DMS53 (cell line): ENCODE measurements at regions not wholly inside any gene's neighbourhood (a gene's known extent, or its start where the extent isn't known, plus 50 kb on each side); places are given as distances from the start of the nearest gene placed in this dataset.
A peak's percentile ranks its signal among the peaks of the same experiment; 100 is the strongest.

Source experiments
- DNase-seq: peaks from one replicate; lab custom pipeline; 2025; lab: John Stamatoyannopoulos, UW

DNA sequence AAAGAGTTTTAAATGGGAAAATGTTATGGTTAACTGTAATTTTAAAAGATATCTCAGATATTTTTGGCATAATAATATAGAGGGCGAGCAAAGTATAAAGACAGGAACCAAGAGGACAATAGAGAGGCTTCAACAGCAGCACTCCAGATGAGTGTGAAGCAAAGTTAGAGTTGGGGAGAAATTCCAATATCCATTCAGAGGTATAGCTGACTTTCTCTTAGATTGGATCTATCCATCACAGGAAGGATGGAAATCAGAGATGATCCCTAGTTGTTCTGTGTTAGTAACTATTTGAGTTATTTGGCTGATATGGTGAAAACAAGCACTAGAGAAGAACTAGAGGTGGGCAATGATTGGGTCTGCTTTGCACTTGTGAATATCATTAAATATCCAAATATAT, 786.0 kb upstream of the KLHL1 start:
- no peak for DNase-seq

DNA sequence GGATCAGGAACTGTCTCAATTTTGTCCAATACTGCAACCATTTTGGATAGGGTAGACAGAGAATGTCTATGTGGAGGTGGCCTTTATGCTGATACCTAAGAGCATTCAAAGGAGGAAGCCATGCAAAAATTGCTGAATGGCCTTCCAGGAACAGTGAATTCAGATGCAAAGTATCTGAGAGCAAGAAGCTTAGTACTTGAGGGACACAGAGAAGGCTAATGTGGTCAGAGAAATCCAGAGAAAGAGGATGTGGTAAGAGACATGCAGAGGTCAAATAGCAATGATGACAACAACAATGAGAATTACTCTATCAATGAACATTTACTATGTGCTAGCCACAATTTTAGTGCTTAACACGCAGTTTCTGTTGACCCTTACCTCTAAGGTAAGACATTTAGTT, 785.6 kb upstream of the KLHL1 start:
- no peak for DNase-seq

DNA sequence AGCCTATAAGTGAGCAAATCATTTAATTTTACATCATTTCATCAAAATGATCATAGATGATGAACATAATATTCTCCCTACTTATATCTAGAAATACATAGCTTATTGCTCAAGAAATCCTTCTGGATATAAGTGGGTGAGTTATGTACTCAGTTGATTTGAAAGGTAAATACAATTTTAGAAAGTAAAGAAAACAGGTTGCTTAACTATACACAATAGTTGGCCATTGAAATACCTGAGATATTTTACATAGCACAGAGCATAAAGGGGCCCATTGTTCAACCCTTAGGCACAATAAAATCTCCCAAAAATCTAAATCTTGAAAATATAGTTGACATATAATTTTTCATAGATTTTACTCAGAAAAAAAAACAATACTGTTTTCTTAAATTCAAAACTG, 782.0 kb upstream of the KLHL1 start:
- DNase-seq, result no peak

DNA sequence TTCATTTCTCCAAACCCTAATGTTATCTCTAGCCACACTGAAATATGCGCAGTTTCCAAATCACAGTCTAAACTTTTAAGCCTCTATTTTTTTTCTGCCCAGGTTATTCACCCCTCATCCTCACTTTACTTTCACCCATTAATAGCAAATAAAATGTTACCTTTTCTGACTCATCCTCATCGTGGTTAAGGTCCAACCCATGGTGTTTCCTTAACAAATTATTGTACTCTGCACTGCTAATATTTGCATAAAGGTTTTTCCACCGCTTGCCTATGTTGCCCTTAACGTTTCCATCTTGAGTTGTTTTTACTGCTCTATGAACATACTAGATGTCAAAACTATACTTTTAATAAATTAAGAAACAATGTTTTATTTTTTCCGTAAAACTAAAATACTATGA, 780.9 kb upstream of the KLHL1 start:
- no peak for DNase-seq

DNA sequence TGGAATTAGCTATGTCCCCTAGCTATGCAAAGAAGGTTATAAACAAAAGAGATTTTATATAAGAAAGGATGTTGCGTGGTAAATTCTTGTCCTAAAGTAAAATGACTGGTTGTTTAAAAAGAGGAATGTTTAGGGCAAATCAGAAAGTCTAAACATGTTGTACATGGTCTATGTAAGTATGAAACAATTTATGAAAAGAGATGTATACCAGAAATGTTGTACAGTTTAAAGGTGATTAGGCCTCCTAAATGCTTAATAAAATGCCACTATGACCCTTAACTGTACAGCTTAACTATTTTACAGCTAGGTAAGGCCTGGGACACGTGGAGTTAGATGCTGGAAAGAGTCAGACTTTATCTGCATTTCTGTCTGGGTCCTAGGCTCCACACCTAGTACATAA, 775.9 kb upstream of the KLHL1 start:
- no peak for DNase-seq

DNA sequence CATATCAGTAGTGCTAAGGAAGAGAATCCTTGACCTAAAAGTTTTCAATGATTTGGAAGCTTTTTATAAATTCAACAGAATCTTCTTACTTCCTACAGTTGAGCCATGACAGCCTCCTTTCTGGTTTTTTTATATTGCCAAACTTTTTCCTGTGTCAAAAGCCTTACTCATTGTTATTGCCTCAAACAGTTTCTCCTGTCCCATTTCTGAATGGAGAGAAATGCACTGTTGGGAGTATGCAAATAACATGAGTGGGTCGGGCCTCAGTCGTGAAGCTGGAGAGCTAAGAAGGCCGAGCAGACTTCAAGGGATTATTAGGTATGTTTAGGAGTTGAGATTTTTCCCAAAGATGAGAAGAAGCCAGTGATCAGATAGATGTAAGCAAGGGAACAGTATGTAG, 766.4 kb upstream of the KLHL1 start:
- DNase-seq, result no peak

DNA sequence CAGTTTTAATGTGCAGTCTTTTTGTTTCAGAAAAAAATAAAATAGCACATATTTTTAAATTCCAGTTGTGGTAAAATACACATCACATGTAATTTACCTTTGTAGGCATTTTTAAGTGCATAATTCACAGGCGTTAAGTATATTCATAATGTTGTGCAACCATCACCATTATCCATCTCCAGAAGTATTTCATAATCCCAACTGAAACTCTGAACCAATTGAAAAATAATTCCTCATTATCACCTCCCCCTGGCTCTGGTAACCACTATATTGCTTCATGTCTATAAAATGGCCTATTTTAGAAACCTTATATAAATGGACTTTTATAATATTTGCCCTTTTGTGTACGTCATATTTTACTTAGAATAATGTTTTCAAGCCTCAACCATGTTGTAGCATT, 756.5 kb upstream of the KLHL1 start:
- DNase-seq, result no peak

DNA sequence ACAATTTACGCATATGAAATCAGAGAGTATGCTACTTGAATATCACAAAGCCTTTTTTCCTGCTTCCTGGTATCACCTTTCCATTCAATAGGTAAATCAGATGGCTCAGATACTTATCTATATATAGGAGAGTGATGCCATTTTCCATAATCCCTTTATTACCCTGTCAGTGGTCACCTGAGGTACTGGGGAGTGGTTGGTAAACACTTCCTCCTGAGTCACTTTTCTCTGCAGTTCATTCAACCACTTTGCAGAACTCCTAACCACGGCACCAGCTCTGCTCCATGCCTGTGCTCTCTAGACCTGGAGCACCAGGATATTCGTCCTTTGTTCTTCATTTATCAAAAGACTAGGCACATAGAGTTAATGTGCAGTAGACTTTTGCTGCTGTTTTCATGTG, 748.5 kb upstream of the KLHL1 start:
- peak; percentile 87 for DNase-seq

DNA sequence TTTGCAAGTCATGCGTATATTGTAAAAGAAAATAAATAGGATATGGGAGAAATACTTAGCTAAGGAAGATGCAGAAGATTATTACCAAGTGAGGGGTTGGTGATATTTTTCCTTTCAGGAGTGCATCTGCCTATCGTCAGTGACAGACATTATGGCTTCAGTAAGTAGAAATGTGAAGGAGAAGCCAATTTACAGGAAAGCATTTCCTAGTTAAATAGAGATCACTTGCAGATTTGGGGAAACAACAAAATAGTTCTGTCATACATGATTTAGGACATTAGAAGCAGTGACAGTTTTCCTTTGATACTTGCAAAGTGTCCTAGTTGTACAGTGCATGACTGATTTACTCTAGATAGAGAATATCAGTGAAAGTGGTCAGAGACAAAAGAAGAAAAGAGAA, 747.8 kb upstream of the KLHL1 start:
- no peak for DNase-seq

DNA sequence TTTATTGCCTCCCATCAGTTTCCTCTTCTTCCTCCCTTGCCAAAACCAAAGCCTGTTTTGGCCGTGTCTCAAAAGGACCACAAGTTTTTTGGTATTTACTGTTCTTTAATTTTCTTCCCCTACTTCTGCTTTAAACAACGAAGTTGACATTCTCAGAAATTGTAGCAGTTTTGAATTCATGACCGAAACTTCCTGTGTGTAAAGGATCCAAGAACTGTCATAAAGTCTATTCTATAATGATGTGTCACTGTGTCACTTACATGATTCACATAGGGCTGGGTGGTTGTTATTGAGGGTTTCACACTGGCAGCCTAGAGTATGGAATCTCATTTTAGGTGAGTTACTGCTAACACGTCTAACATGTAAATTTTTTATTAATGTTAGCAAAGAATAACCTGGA, 741.0 kb upstream of the KLHL1 start:
- DNase-seq, result no peak

DNA sequence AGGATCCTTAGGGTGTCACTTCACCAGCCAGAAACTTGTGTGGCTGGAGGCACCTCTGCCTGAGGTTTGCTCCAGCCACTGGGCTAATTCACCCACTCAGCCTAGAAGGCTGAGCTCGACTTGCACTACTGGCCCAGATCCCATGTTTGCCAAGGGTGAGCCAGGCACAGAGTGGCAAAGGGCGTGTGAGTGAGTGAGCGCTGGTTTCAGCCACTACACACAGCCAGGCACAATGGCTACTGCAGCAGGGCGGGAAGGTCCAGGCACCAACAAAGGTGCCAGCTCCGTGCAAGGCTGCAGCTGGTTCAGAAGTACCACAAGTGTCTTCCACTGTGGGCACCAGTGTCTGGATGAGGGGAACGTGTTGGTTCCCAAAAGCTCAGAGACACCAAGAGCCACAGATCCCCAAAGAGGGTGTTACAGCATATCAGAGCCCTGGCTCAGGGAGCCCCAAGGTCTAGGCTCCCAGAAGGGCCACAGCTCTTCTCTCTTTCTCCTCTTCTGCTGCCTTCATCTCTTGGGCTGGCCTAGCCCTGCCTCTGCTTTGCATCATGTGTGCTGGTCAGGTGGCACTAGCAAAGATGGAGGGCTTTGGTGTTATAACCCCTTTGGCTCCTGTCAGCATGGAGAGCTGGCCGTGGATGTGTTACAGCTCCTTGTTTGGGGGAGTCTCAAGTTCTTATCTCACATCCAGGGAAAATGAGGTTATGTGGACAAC, 736.3 kb upstream of the KLHL1 start:
- no peak for DNase-seq

DNA sequence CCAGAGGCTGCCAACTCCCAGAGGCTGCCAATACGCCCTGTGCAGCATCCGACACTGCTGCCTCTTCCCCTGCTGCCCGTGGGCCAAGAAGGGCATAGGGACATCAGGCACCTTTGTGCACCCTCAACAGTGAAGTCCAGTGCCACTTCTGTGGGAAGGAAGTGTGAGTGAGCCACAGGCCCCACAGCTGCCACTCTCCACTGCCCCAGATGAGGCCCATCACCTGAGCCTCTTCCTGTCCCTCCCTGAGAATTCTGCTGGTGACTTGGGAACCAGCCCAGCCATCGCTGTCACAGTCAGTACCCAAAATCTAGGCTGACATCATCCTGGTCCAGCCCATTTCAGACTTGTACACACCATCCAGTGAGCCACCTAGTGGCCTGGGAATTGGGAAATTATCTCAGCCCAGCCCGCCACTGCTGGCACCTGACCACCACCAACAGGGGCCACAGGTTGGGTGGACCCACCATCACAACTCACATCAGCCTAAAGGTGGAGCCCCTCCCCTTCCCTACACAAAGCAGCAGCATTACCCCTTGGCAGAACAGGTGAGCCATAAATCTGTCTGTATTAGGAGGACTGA, 733.9 kb upstream of the KLHL1 start:
- DNase-seq, result no peak

DNA sequence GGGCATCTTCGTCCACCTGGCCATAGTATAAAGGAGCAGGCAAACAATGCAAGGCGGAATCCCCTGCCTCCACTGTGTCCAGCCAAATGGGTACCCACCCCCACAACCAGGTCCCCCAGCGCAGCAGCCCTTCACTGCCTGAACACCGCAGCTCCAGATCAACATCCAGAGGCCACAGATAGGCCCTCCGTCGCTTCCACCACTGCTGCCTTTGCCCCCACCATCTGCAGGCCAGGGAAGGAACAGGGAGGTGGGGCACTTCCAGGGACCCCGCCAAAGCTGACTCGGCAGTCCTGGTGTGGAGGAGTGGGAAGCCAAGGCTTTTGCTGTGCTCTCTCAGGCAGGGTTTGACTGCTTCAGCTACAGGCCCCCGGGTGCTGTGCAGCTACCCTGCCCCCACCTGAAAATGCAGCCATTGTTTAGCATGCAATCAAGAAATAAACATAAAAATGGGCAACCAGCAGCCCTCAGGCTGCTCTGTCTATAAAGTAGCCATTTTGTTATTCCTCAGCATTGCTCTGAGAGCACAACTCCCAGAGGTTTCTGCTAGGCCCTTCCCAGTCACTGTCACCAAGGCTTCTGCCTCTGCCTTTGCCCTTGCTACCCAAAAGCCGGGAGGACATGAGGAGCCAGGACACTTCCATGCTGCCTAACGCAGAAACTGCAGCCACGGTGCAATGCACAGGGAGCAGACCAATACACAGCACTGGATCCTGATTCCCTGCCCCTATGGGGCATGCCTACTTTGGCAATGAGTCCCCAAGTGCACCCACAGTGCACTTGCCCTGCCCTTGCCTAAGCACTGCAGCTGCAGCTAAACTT, 733.2 kb upstream of the KLHL1 start:
- no peak for DNase-seq

DNA sequence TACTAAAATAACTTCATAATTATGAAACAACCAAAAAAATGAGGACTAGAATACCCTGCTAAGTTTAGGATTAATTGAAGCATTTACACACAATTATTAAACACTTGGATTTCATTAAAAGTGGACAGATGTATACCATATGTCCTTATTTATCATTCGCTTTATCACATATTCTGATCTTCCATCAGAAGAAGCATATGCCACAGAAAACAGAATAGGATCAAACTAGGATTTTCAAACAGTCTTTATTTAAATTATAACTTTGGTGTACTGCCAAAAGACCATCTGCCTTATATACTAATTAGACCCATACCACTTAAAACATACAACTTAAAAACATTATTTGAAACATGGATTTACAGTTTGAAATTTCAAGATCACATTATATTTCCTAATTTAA, 727.1 kb upstream of the KLHL1 start:
- DNase-seq, result no peak

DNA sequence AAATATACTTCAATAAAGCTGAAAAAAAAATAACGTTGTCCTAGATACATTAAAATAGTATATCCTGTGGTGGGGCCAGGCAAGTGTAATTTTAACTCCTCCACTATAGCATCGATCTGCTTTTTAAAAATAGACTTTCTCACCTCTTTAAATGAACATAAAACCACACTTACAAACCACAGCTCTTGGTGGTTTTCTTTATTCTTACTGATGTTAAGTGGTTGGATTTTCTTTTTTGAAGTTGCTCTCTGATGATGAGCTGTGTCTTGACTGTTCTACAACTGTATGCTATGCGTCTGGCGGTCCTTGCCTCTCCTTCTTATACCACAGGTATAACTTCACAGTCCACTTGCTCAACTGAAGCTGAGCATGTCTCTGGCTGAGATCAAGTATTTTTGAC, 721.5 kb upstream of the KLHL1 start:
- no peak for DNase-seq

DNA sequence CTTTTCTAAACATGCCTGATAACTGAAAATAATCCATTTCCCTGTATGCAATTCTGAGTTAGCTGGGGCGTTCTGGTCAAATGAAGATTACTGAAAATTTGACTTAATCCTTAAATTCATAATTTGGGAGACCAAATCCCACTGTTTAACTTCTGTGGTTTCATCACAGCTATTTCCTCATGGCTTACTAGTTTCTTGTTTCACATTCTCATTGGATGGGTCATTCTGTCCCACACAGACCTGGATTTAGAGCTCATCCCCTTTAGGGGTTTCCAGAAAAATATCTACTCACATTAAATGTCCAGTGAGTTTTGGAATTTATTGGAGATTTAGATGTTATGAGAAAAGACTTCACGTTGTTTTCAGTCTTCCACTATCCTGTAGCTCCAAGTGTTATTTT, 709.3 kb upstream of the KLHL1 start:
- DNase-seq, result no peak

DNA sequence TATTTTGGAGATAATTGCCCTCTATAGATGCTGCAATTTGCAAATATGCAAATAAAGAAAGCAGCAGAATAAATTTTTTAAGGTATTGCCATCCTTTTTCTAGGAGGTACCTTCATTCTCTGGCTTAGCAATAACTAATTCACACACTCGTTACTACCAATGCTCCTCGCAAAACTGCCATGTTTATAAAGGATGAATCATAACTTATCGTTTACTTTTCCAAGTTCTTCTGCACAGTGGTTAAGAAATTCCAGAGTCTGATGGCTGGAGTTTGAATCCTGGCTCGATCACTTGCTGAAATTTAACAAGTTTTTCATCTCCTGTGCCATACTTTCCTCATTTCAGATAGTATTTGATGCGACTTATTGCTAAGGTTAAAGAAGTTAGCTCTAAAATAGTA, 708.6 kb upstream of the KLHL1 start:
- DNase-seq, result no peak

DNA sequence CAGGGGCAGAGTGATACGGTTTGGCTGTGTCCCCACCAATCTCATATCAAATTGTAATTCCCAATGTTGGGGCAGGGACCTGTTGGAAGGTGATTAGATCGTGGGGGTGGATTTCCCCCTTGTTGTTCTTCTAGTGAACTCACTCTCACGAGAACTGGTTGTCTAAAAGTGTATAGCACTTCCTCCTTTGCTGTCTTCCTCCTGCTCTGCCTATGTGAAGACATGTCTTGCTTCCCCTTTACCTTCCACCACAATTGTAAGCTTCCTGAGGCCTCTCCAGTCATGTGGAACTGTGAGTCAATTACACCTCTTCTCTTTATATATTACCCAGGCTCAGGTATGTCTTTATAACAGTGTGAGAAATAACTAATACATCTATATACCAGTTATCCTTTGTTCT, 706.4 kb upstream of the KLHL1 start:
- no peak for DNase-seq

DNA sequence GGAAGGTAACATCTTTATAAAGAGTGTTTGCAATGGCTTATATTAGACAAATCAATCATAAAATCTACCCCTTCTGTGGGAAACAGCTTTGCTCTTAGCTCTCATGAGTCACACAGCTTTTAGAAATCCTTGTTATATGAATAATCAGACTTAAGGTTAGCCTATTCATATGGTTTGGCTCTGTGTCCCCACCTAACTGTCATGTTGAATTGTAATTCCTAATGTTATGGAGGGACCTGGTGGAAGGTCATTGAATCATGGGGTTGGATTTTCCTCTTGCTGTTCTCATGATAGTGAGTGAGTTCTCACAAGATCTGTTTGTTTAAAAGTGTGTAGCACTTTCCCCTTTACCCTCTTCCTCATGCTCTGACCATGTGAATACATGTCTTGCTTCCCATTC, 704.2 kb upstream of the KLHL1 start:
- DNase-seq, result no peak

DNA sequence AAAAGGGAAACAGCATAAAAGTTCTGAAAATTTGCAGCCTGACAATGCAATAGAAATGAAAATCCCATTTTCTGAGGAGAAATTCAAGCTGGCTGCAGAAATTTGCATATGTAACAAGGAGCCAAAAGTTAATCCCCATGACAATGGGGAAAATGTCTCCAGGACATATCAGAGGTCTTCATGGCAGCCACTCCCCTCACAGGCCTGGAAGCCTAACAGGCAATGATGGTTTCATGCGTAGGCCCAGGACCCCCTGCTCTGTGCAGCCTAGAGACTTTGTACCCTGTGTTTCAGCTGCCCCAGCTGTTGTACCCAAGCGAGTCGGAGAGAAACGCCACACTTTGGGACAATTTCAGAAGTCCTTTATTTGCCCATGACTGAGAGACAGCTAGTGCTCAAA, 701.3 kb upstream of the KLHL1 start:
- no peak for DNase-seq

DNA sequence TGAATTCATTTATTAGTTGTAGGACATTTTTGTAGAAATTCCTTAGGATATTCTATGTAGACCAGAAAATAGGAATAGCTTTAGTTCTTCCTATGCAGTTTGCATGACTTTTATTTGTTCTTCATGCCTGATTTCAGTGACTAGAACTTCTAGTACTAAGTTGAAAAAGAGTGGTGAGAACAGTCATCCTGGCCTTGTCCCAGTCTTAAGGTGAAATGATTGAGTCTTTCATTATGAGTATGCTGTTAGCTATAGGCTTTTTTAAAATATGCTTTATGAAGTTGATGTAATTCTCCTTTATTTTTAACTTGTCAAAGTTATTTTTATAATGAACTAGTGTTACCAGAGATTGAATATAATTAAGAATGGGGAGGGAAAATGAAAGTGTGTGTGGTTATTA, 690.1 kb upstream of the KLHL1 start:
- no peak for DNase-seq

DNA sequence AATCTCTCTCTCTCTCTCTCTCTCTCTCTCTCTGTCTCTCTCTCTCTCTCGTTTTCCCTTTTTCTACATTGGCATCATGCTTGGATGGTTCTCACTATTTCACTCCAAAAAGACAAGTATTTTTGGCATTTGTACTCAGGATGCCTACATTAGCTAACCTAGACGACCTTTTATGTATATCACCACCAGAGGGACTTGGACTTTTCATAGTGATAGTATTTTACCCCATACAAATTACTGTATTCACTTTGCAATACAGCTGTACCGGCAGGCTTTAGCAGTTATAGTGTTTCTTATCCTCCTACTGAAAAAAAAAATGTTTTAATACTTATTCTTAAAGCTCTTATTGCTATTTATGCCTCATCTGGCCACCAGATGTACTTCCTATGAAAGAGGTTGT, 687.2 kb upstream of the KLHL1 start:
- DNase-seq, result peak; percentile 1

DNA sequence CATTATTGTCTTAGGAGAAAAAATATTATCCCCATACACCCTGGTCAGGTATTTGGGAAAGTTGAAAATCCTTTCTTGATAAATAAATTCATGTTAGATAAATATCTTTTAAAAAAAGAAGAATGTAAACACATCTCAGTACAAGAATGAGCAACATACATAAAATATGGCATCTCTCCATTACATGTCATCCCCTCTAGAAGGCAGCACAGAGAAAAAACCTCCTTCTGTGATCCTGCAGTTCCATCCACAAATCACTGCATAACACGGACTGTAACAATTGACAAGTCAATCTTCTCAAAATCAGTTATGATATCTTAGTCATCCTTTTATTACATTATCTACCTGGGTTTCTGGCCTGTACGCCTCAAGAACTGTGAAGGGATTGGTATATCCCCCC, 683.9 kb upstream of the KLHL1 start:
- DNase-seq, result no peak

DNA sequence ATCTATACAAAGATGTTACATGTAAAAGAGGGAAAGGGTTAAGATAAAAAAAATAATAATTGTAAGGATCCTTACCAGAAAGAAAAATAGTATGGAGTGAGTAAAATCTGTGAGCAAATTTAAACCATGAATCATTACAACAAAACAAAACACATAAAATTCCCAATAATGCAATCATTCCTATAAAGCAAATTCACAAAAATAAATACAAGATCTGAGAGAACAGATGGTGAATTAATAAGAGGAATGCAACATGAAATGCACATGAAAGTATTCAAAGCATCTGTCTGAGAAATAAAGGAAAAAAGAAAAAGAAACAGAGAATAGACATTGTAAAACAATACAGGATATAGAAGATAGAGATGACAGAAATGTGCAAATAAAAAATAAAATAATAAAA, 681.5 kb upstream of the KLHL1 start:
- DNase-seq, result no peak
